Panc1 (cell line): ENCODE measurements at regions not wholly inside any gene's neighbourhood (a gene's known extent, or its start where the extent isn't known, plus 50 kb on each side); places are given as distances from the start of the nearest gene placed in this dataset.

Source experiments
- CTCF ChIP-seq: fragments of 450-650 bp; IDR thresholded peaks from 2 replicates; pipeline ENCODE4 v1.5.1; 2017; ENCODE audit warnings: mild to moderate bottlenecking
- POLR2AphosphoS5 ChIP-seq: IDR thresholded peaks from 2 replicates; pipeline ENCODE4 v1.6.1; 2012; ENCODE audit warnings: mild to moderate bottlenecking, low read depth, low read length, moderate library complexity
- SIN3A ChIP-seq: IDR thresholded peaks from 2 replicates; pipeline ENCODE4 v1.6.1; 2012; ENCODE audit warnings: low read depth, mild to moderate bottlenecking, low read length, moderate library complexity, borderline replicate concordance; ENCODE audit not compliant: insufficient read depth
- TCF7L2 ChIP-seq: IDR thresholded peaks from 2 replicates; pipeline ENCODE4 v1.6.1; 2011; ENCODE audit warnings: mild to moderate bottlenecking, low read depth, low read length, inconsistent platforms
- TF ChIP-seq, protein P1 (sequence below), 2 experiments: IDR thresholded peaks; 2 replicates each; pipeline ENCODE4 v1.6.1; 2011 to 2012; ENCODE audit warnings: low read depth in 2 of 2, control low read depth in 1 of 2, low read length in 1 of 2, mild to moderate bottlenecking in 1 of 2, moderate library complexity in 1 of 2; ENCODE audit not compliant: insufficient read depth in 1 of 2

- TF ChIP-seq CTCF (no peak), POLR2AphosphoS5 (no peak), SIN3A (no peak), TCF7L2 (no peak)
- TF ChIP-seq, protein P1, sequence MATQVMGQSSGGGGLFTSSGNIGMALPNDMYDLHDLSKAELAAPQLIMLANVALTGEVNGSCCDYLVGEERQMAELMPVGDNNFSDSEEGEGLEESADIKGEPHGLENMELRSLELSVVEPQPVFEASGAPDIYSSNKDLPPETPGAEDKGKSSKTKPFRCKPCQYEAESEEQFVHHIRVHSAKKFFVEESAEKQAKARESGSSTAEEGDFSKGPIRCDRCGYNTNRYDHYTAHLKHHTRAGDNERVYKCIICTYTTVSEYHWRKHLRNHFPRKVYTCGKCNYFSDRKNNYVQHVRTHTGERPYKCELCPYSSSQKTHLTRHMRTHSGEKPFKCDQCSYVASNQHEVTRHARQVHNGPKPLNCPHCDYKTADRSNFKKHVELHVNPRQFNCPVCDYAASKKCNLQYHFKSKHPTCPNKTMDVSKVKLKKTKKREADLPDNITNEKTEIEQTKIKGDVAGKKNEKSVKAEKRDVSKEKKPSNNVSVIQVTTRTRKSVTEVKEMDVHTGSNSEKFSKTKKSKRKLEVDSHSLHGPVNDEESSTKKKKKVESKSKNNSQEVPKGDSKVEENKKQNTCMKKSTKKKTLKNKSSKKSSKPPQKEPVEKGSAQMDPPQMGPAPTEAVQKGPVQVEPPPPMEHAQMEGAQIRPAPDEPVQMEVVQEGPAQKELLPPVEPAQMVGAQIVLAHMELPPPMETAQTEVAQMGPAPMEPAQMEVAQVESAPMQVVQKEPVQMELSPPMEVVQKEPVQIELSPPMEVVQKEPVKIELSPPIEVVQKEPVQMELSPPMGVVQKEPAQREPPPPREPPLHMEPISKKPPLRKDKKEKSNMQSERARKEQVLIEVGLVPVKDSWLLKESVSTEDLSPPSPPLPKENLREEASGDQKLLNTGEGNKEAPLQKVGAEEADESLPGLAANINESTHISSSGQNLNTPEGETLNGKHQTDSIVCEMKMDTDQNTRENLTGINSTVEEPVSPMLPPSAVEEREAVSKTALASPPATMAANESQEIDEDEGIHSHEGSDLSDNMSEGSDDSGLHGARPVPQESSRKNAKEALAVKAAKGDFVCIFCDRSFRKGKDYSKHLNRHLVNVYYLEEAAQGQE (IDR thresholded peaks at IDR 0.05; ENCODE audit: insufficient read depth in 1 of 2, low read depth in 2 of 2, low read length in 1 of 2), result no peak
These were observed 70.4 kb upstream of the ST3GAL5 start for GRCh38 chr2:85959185-85959584.
